AG10803 (cell line): ENCODE measurements at regions not wholly inside any gene's neighbourhood (a gene's known extent, or its start where the extent isn't known, plus 50 kb on each side); places are given as distances from the start of the nearest gene placed in this dataset.

Experiments
- DNase-seq: peaks from one replicate; pipeline ENCODE4 v3.0.0; 2010; ENCODE audit warnings: low read depth
- H3K4me3 ChIP-seq: 2 replicates; pipeline ENCODE4 v1.5.1; 2011; ENCODE audit warnings: mild to moderate bottlenecking, low read length, control low read depth
- CTCF ChIP-seq: conservative IDR thresholded peaks from 2 replicates; pipeline ENCODE4 v1.5.1; 2011; ENCODE audit warnings: mild to moderate bottlenecking, low read length, control low read depth, inconsistent platforms

DNA sequence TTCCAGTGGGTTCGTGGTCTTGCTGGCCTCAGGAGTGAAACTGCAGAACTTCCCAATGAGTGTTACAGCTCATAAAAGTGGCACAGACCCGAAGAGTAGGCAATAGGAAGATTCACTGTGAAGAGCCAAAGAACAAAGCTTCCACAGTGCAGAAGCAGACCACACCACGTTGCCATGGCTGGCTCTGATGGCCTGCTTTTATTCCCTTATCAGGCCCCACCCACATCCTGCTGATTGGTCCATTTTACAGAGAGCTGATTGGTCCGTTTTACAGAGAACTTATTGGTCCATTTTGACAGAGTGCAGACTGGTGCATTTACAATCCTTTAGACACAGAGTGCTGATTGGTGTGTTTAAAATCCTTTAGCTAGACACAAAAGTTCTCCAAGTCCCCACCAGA lies 131.4 kb upstream of the CHRM3 start:
- DNase-seq: no peak
- H3K4me3 ChIP-seq: no peak overlapping the region
- no peak for TF ChIP-seq CTCF

- no peak for TF ChIP-seq CTCF
- H3K4me3 ChIP-seq: no peak overlapping the region
- no peak for DNase-seq
These were observed 133.3 kb upstream of the CHRM3 start for GRCh38 chr1:239253032-239253431.

- H3K4me3 ChIP-seq: no peak overlapping the region
- DNase-seq: no peak
- TF ChIP-seq CTCF: no peak
These were observed 135.9 kb upstream of the CHRM3 start for GRCh38 chr1:239250353-239251035.

DNA sequence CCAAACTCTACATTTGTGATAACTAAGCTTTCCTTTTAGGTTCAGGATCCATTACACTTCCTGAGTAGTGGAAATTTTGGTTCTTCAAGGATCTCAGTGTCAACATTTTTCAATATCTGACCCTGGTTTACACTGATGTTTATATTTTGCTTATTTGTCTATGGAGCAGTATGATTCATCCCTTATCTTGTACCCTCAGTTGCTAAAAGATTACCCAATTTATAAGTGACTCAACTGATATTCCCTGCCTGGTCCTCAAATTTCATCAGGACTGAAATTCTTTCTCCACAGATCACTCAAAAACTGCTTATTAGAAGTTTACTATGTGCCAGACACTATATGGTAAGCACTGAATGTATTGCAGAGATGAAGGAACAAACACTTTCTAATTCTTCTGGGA lies 139.1 kb upstream of the CHRM3 start:
- TF ChIP-seq CTCF: no peak
- H3K4me3 ChIP-seq: no peak overlapping the region
- DNase-seq: no peak

DNA sequence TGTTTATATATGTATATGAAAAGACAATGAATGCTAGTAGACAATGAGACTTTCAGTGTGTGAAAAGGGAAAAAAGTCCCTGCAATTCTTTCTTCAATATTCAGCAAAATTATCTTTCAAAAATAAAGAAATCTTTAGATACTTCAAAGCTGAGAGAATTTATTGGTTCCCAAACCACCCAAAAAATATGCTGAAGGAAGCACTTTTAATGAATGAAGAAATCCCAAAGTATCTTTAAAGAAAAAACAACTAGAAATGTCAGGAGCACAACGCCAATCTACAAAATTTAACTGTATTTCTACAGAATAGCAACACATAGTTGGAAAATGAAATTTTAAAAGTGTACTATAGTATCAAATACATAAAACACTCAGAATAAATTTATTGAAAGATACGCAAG lies 142.3 kb upstream of the CHRM3 start:
- H3K4me3 ChIP-seq: no peak overlapping the region
- TF ChIP-seq CTCF: no peak
- DNase-seq: no peak

- DNase-seq: no peak
- H3K4me3 ChIP-seq: no peak overlapping the region
These were observed 143.4 kb upstream of the CHRM3 start for GRCh38 chr1:239243006-239243405.

More at GRCh38 chr1:239243006-239243405, 143.4 kb upstream of the CHRM3 start:
- no peak for TF ChIP-seq CTCF
